ENCODE measurements at regions not wholly inside any gene's neighbourhood (a gene's known extent, or its start where the extent isn't known, plus 50 kb on each side); places are given as distances from the start of the nearest gene placed in this dataset.

- Histone ChIP-seq H3K27me3 (ENCODE audit: control insufficient read depth in 3 of 3, insufficient read depth in 3 of 3, low read length in 2 of 3) (no peaks in the 10 kb centered on the region), H3K36me3 (ENCODE audit: control insufficient read depth in 4 of 4, insufficient read depth in 4 of 4, low read length in 4 of 4) (no peaks in the 10 kb centered on the region), H3K9ac (ENCODE audit: insufficient read depth in 1 of 2, low read length in 2 of 2) (no peak overlapping the region), H3K27ac (ENCODE audit: low read depth in 1 of 2, low read length in 1 of 2) (no peak overlapping the region), H3K9me3 (ENCODE audit: control insufficient read depth in 4 of 4, insufficient read depth in 3 of 4, low read length in 3 of 4) (no peaks in the 10 kb centered on the region), H3K4me3 (no peak overlapping the region), H3K4me1 (ENCODE audit: control insufficient read depth in 5 of 5, insufficient read depth in 5 of 5, low read length in 5 of 5) (no peaks in the 10 kb centered on the region)
- WGBS, 2 donors, result 68 to 77% methylated on average over 3 of the region's 3 CpGs
- DNase-seq (no peak), ATAC-seq (ENCODE audit: insufficient read depth, low FRiP score) (no peak)
- TF ChIP-seq CTCF (IDR thresholded peaks at IDR 0.05; ENCODE audit: control extremely low read depth, extremely low read depth), result no peak
These were observed 582.1 kb upstream of the DSEL start for GRCh38 chr18:68098655-68099054.

- no peak overlapping the region for H3K4me3 ChIP-seq
- H3K9me3 ChIP-seq (ENCODE audit: control insufficient read depth in 4 of 4, insufficient read depth in 3 of 4, low read length in 3 of 4), result no peaks in the 10 kb centered on the region
- 62 to 76% methylated on average over 1 of the region's 1 CpG for WGBS, 2 donors
- no peaks in the 10 kb centered on the region for H3K4me1 ChIP-seq (ENCODE audit: control insufficient read depth in 5 of 5, insufficient read depth in 5 of 5, low read length in 5 of 5)
- H3K9ac ChIP-seq (ENCODE audit: insufficient read depth in 1 of 2, low read length in 2 of 2), result no peak overlapping the region
- no peaks in the 10 kb centered on the region for H3K36me3 ChIP-seq (ENCODE audit: control insufficient read depth in 4 of 4, insufficient read depth in 4 of 4, low read length in 4 of 4)
- no peaks in the 10 kb centered on the region for H3K27me3 ChIP-seq (ENCODE audit: control insufficient read depth in 3 of 3, insufficient read depth in 3 of 3, low read length in 2 of 3)
- H3K27ac ChIP-seq (ENCODE audit: low read depth in 1 of 2, low read length in 1 of 2), result no peak overlapping the region
- TF ChIP-seq CTCF (IDR thresholded peaks at IDR 0.05; ENCODE audit: control extremely low read depth, extremely low read depth), result no peak
- ATAC-seq (ENCODE audit: insufficient read depth, low FRiP score) (no peak), DNase-seq (no peak)
These were observed 570.0 kb upstream of the DSEL start for GRCh38 chr18:68086481-68086880.

GRCh38 chr18:68085251-68085650 lies 568.7 kb upstream of the DSEL start:
- H3K27ac ChIP-seq (ENCODE audit: low read depth in 1 of 2, low read length in 1 of 2), result no peak overlapping the region
- no peak for TF ChIP-seq CTCF (IDR thresholded peaks at IDR 0.05; ENCODE audit: control extremely low read depth, extremely low read depth)
- no peaks in the 10 kb centered on the region for H3K36me3 ChIP-seq (ENCODE audit: control insufficient read depth in 4 of 4, insufficient read depth in 4 of 4, low read length in 4 of 4)
- WGBS, 2 donors, result 60 to 80% methylated on average over 2 of the region's 2 CpGs
- H3K4me3 ChIP-seq, result no peak overlapping the region
- no peak for ATAC-seq (ENCODE audit: insufficient read depth, low FRiP score)
- no peaks in the 10 kb centered on the region for H3K4me1 ChIP-seq (ENCODE audit: control insufficient read depth in 5 of 5, insufficient read depth in 5 of 5, low read length in 5 of 5)
- H3K27me3 ChIP-seq (ENCODE audit: control insufficient read depth in 3 of 3, insufficient read depth in 3 of 3, low read length in 2 of 3), result no peaks in the 10 kb centered on the region
- DNase-seq, result no peak
- H3K9ac ChIP-seq (ENCODE audit: insufficient read depth in 1 of 2, low read length in 2 of 2), result no peak overlapping the region
- no peaks in the 10 kb centered on the region for H3K9me3 ChIP-seq (ENCODE audit: control insufficient read depth in 4 of 4, insufficient read depth in 3 of 4, low read length in 3 of 4)

GRCh38 chr18:68083776-68084175 lies 567.3 kb upstream of the DSEL start:
- H3K4me3 ChIP-seq, result no peak overlapping the region
- DNase-seq, result no peak
- WGBS, 2 donors, result 85 to 87% methylated on average over 3 of the region's 3 CpGs

More at GRCh38 chr18:68083776-68084175, 567.3 kb upstream of the DSEL start:
- no peak for ATAC-seq (ENCODE audit: insufficient read depth, low FRiP score)
- Histone ChIP-seq H3K27me3 (ENCODE audit: control insufficient read depth in 3 of 3, insufficient read depth in 3 of 3, low read length in 2 of 3) (no peaks in the 10 kb centered on the region), H3K9me3 (ENCODE audit: control insufficient read depth in 4 of 4, insufficient read depth in 3 of 4, low read length in 3 of 4) (no peaks in the 10 kb centered on the region), H3K9ac (ENCODE audit: insufficient read depth in 1 of 2, low read length in 2 of 2) (no peak overlapping the region), H3K36me3 (ENCODE audit: control insufficient read depth in 4 of 4, insufficient read depth in 4 of 4, low read length in 4 of 4) (no peaks in the 10 kb centered on the region), H3K27ac (ENCODE audit: low read depth in 1 of 2, low read length in 1 of 2) (no peak overlapping the region), H3K4me1 (ENCODE audit: control insufficient read depth in 5 of 5, insufficient read depth in 5 of 5, low read length in 5 of 5) (no peaks in the 10 kb centered on the region)
- TF ChIP-seq CTCF (IDR thresholded peaks at IDR 0.05; ENCODE audit: control extremely low read depth, extremely low read depth), result no peak

Measured in lung (tissue), 11 donors.